Gastrocnemius medialis (tissue), 4 donors: ENCODE measurements at regions not wholly inside any gene's neighbourhood (a gene's known extent, or its start where the extent isn't known, plus 50 kb on each side); places are given as distances from the start of the nearest gene placed in this dataset.

Source experiments
- ATAC-seq, 2 donors: fragments of 150-250 bp; one replicate each; pipeline ENCODE4 v1.9.1; 2016
- DNase-seq, 2 donors: peaks; one replicate each; pipeline ENCODE4 v3.0.0-alpha.2; 2019
- H3K27ac ChIP-seq, 4 donors: fragments of 200-600 bp; sonication (generic); 1 replicate in 1 of 4; 2 replicates in 3 of 4; pipeline ENCODE4 v1.5.1; 2016 to 2018; ENCODE audit warnings: mild to moderate bottlenecking in 2 of 4, moderate library complexity in 1 of 4
- H3K27me3 ChIP-seq, 3 donors: fragments of 200-600 bp; sonication (generic) in 2 of 3; 1 replicate in 1 of 3; 2 replicates in 2 of 3; pipeline versions ENCODE4 v1.5.1 to v1.6.0; 2016 to 2019; ENCODE audit warnings: mild to moderate bottlenecking in 1 of 3, moderate library complexity in 1 of 3
- H3K36me3 ChIP-seq, 2 donors: fragments of 200-600 bp; sonication (generic) in 1 of 2; one replicate each; pipeline ENCODE4 v1.5.1; 2017 to 2018
- H3K4me1 ChIP-seq, 2 donors: fragments of 200-600 bp; sonication (generic) in 1 of 2; one replicate each; pipeline ENCODE4 v1.5.1; 2016 to 2017; ENCODE audit warnings: mild to moderate bottlenecking in 2 of 2
- H3K4me3 ChIP-seq, 4 donors: fragments of 200-600 bp; sonication (generic) in 3 of 4; 1 replicate in 1 of 4; 2 replicates in 3 of 4; pipeline ENCODE4 v1.5.1; 2016 to 2019; ENCODE audit warnings: mild to moderate bottlenecking in 2 of 4
- H3K9me3 ChIP-seq, 3 donors: fragments of 200-600 bp; sonication (generic) in 2 of 3; 1 replicate in 1 of 3; 2 replicates in 2 of 3; pipeline ENCODE4 v1.5.1; 2016 to 2019
- CTCF ChIP-seq, 5 experiments: fragments of 450-650 bp in 3 of 5; fragments of 200-600 bp in 2 of 5; sonication (generic) in 2 of 5; IDR thresholded peaks in 4 of 5; conservative IDR thresholded peaks in 1 of 5; 1 replicate in 4 of 5; 2 replicates in 1 of 5; pipeline ENCODE4 v1.5.1; 2016 to 2019; ENCODE audit warnings: antibody characterized with exemption in 5 of 5, mild to moderate bottlenecking in 3 of 5, moderate library complexity in 3 of 5
- POLR2A ChIP-seq, 2 donors: fragments of 450-650 bp; IDR thresholded peaks; one replicate each; pipeline ENCODE4 v1.6.1; 2017; ENCODE audit warnings: antibody characterized with exemption in 2 of 2, mild to moderate bottlenecking in 2 of 2, moderate library complexity in 2 of 2
- in situ Hi-C, 4 donors: fragments of 200-750 bp; cut with MboI; loops; one replicate each; pipeline versions ENCODE4 v1.15.0 to v1.8.0; 2017; ENCODE audit warnings: low sequenced_read_pairs in 4 of 4
- intact Hi-C: fragments of 100-400 bp; cut with DNase I; formaldehyde crosslinking; loops from one replicate; pipeline ENCODE4 v1.15.1; 2023; ENCODE audit warnings: low total_unique reads

GRCh38 chr16:73228649-73229048 lies 180.7 kb upstream of the ZFHX3 start:
- Histone ChIP-seq H3K4me1 (peaks cover 5 to 10% of the 10 kb centered on the region in 2 donors), H3K27ac (no peak overlapping the region), H3K27me3 (no peaks in the 10 kb centered on the region), H3K9me3 (no peaks in the 10 kb centered on the region), H3K4me3 (no peak overlapping the region), H3K36me3 (no peaks in the 10 kb centered on the region)
- TF ChIP-seq POLR2A (IDR thresholded peaks at IDR 0.05), result no peak
- TF ChIP-seq CTCF (IDR thresholded peaks at IDR 0.05 in 4 of 5, conservative IDR thresholded peaks at IDR 0.05 in 1 of 5), result no peak
- DNase-seq, result no peak
- in situ Hi-C loops, result no loop called here
- ATAC-seq, result no peak
- intact Hi-C loops, result no loop called here

- Histone ChIP-seq H3K36me3 (no peaks in the 10 kb centered on the region), H3K27ac (no peak overlapping the region), H3K4me1 (no peaks in the 10 kb centered on the region), H3K4me3 (no peak overlapping the region), H3K27me3 (no peaks in the 10 kb centered on the region), H3K9me3 (no peaks in the 10 kb centered on the region)
- ATAC-seq (no peak), DNase-seq (no peak)
- TF ChIP-seq CTCF (IDR thresholded peaks at IDR 0.05 in 4 of 5, conservative IDR thresholded peaks at IDR 0.05 in 1 of 5), result no peak
- TF ChIP-seq POLR2A (IDR thresholded peaks at IDR 0.05), result no peak
- intact Hi-C loops (no loop called here), in situ Hi-C loops (no loop called here)
These were observed 178.7 kb upstream of the ZFHX3 start for GRCh38 chr16:73226675-73227074.

- Histone ChIP-seq H3K27ac (no peak overlapping the region), H3K36me3 (no peaks in the 10 kb centered on the region), H3K27me3 (no peaks in the 10 kb centered on the region), H3K9me3 (no peaks in the 10 kb centered on the region), H3K4me1 (no peaks in the 10 kb centered on the region), H3K4me3 (no peak overlapping the region)
- ATAC-seq (peak; percentile 58 to 83), DNase-seq (no peak)
- TF ChIP-seq CTCF (IDR thresholded peaks at IDR 0.05 in 4 of 5, conservative IDR thresholded peaks at IDR 0.05 in 1 of 5) (no peak), POLR2A (IDR thresholded peaks at IDR 0.05) (no peak)
- in situ Hi-C loops, result no loop called here
- intact Hi-C loops, result no loop called here
These were observed 178.1 kb upstream of the ZFHX3 start for GRCh38 chr16:73225983-73226382.

GRCh38 chr16:73220836-73221235 lies 172.9 kb upstream of the ZFHX3 start:
- no peak overlapping the region for H3K27ac ChIP-seq
- ATAC-seq, result no peak
- no peak overlapping the region for H3K4me3 ChIP-seq
- H3K4me1 ChIP-seq, result no peaks in the 10 kb centered on the region
- TF ChIP-seq POLR2A (IDR thresholded peaks at IDR 0.05), result no peak
- TF ChIP-seq CTCF (IDR thresholded peaks at IDR 0.05 in 4 of 5, conservative IDR thresholded peaks at IDR 0.05 in 1 of 5), result no peak
- no peak for DNase-seq
- no peaks in the 10 kb centered on the region for H3K27me3 ChIP-seq
- H3K36me3 ChIP-seq, result no peaks in the 10 kb centered on the region
- intact Hi-C loops (no loop called here), in situ Hi-C loops (loop anchor here in 3 of 4 donors (25.0 kb wide), 1 partner anchor 709 kb away; no protein-coding TSS in a partner anchor)
- no peaks in the 10 kb centered on the region for H3K9me3 ChIP-seq

GRCh38 chr16:73219176-73219575 lies 171.2 kb upstream of the ZFHX3 start:
- in situ Hi-C loops, result loop anchor here in 3 of 4 donors (25.0 kb wide), 1 partner anchor 707 kb away; no protein-coding TSS in a partner anchor
- TF ChIP-seq CTCF (IDR thresholded peaks at IDR 0.05 in 4 of 5, conservative IDR thresholded peaks at IDR 0.05 in 1 of 5) (no peak), POLR2A (IDR thresholded peaks at IDR 0.05) (no peak)
- Histone ChIP-seq H3K27me3 (no peaks in the 10 kb centered on the region), H3K27ac (no peak overlapping the region), H3K4me3 (no peak overlapping the region), H3K4me1 (peaks cover 1 to 3% of the 10 kb centered on the region in 2 donors), H3K9me3 (no peaks in the 10 kb centered on the region), H3K36me3 (no peaks in the 10 kb centered on the region)
- no peak for DNase-seq
- intact Hi-C loops, result no loop called here
- ATAC-seq, result no peak
